Astrocyte of the spinal cord (primary cell): ENCODE measurements at regions not wholly inside any gene's neighbourhood (a gene's known extent, or its start where the extent isn't known, plus 50 kb on each side); places are given as distances from the start of the nearest gene placed in this dataset.

Source experiments
- DNase-seq: peaks from one replicate; pipeline ENCODE4 v3.0.0; 2011; ENCODE audit warnings: low read depth, low spot score
- H3K4me3 ChIP-seq: 2 replicates; pipeline ENCODE4 v1.5.1; 2011; ENCODE audit warnings: low read depth, mild to moderate bottlenecking, low read length, moderate library complexity
- in situ Hi-C: cut with HindIII; loops from 2 replicates; pipeline ENCODE4 v1.10.0; 2017; ENCODE audit warnings: low sequenced_read_pairs
- TF ChIP-seq, protein P1 (sequence below): IDR thresholded peaks from 2 replicates; pipeline ENCODE4 v1.5.1; 2012; ENCODE audit warnings: low read depth, mild to moderate bottlenecking, low read length, inconsistent platforms

DNA sequence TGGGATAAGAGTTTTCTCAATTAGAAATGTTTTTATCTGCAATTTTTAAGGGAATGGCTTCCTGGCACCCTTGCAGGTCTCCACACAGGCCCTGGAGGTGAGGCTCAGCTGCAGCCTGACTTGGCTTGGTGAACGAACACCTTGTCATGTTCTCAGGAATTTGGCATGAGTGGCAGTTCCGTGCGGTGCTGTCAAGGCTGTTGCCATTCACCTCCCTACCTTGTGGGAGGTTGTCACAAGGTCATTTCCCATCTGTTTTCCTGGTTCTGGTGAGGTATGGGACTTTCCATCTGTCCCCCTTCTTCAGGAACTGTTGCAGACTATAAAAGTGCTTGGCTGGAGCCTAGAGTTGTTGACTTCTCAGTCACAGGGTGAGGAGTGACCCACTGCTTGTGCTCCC, 82.9 kb downstream of the ELOVL4 start:
- TF ChIP-seq, protein P1, sequence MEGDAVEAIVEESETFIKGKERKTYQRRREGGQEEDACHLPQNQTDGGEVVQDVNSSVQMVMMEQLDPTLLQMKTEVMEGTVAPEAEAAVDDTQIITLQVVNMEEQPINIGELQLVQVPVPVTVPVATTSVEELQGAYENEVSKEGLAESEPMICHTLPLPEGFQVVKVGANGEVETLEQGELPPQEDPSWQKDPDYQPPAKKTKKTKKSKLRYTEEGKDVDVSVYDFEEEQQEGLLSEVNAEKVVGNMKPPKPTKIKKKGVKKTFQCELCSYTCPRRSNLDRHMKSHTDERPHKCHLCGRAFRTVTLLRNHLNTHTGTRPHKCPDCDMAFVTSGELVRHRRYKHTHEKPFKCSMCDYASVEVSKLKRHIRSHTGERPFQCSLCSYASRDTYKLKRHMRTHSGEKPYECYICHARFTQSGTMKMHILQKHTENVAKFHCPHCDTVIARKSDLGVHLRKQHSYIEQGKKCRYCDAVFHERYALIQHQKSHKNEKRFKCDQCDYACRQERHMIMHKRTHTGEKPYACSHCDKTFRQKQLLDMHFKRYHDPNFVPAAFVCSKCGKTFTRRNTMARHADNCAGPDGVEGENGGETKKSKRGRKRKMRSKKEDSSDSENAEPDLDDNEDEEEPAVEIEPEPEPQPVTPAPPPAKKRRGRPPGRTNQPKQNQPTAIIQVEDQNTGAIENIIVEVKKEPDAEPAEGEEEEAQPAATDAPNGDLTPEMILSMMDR = no peak
- DNase-seq = no peak
- in situ Hi-C loops = no loop called here
- no peak overlapping the region for H3K4me3 ChIP-seq

DNA sequence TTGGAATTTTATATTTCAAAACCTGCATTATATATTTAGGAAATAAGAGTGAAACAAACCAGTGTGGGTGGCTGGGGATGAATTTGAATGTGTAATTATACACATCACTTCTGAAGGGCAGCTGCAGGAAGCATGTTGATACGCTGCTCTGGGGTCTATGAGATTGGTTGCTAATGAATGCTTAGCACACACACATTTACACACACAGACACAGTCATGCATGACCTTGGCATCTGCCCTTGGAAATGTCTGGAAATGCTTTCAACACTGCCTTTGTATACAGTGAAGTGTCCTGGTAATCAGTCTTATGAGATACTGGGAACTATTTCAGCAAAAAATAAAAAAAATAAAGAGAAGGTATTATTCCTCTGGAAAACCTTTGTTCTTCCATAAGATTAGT, 83.4 kb downstream of the ELOVL4 start:
- DNase-seq = no peak
- TF ChIP-seq, protein P1 = no peak
- in situ Hi-C loops = no loop called here
- H3K4me3 ChIP-seq = no peak overlapping the region

DNA sequence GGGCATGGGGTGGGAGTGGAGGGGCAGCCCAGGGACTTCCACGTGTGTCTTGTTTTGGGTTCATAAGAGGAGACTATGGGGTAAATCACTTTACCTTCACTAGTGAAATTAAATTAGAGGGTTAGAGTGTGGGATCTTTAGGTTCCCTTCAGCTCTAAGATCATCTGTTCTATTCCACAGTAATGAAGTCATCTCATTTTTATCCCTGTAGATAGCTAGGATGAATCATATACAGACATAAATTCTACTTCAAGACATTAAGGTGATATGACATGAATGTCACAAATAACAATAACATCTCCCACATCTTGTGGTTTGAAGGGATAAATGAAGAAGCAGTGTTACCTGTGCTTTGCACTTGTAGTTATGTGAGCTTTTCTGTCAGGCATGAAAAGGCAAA, 83.8 kb downstream of the ELOVL4 start:
- DNase-seq = no peak
- no peak overlapping the region for H3K4me3 ChIP-seq
- in situ Hi-C loops = no loop called here
- TF ChIP-seq, protein P1 = no peak

DNA sequence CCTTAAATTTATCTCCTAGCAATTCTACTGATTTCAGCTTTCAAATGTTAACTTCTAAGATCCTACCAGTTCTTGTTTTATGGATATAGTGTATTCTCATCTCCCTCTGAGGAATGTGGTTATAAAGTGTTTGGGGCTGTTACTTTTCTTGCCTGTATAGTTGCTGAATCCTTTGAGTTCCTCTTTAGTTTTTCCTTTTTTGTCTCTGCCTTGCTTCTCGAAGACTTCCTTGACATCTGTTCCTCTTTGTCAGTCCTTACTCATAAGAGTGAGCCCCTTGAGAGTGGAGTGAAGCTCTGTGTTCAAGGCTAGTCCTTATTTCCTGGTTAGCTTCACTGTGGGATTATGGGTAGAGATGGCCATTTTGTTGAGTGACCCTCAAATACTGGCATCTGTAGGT, 84.6 kb downstream of the ELOVL4 start:
- no peak overlapping the region for H3K4me3 ChIP-seq
- in situ Hi-C loops = no loop called here
- DNase-seq = no peak
- TF ChIP-seq, protein P1 = no peak

DNA sequence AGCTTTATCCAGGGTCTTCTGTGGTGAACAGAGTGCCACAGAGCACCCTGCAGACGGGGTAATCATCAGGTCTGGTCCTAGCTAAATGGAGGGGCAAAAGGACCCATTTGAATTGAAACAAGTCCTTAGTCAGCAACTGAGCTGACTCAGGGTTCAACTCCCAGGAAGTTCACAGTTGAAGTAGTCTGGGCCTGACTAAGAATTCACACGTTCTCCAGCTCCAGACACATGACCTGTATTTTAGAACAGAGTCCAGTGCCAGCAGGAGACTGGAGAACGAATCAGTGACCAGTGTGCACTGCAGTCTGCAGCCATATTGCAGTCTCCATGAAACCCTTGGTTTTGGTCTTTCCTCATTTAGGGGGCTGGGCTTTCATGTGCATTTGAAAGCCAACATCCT, 85.2 kb downstream of the ELOVL4 start:
- H3K4me3 ChIP-seq = no peak overlapping the region
- TF ChIP-seq, protein P1 = no peak
- DNase-seq = no peak
- in situ Hi-C loops = no loop called here

DNA sequence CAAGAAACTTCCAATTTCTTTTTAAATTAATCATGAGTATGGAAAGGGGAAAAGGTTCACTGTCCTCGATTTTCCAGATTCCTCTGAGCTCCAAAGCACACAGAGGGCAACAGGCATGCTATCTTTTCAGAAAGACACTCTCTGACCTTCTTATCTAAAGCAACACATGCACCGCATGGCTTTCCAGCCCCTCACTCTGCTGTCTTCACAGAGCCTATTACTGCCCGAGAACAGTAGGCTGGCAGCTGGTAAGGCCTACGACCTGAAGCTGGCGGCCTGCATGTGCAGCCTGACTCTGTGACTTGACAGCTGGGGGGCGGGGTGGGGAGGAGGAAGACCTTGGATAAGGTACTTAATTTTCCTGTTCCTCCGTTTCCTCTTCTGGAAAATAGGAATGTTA, 86.3 kb downstream of the ELOVL4 start:
- in situ Hi-C loops = no loop called here
- no peak for DNase-seq
- H3K4me3 ChIP-seq = no peak overlapping the region
- TF ChIP-seq, protein P1 = no peak

DNA sequence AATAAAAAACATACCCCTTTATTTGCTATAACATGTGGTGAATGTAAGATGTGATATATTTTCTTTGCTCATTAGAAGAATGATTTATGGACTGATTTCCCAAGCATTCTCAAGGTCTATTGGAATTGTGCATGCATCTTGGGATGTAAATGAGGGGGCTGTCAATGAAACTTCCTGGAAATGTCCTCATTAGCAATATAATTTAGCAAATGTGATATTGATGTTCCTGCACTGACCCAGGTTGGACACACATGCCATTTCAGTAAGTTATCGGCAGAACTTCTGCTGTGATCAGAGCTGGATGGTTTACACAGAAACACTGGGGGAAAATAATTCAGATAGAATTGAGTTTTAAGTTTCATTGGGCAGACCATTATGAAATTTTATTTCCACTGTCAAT, 99.9 kb downstream of the ELOVL4 start:
- in situ Hi-C loops = no loop called here
- DNase-seq = no peak
- TF ChIP-seq, protein P1 = no peak
- no peak overlapping the region for H3K4me3 ChIP-seq
